BE2C (cell line): ENCODE measurements at regions not wholly inside any gene's neighbourhood (a gene's known extent, or its start where the extent isn't known, plus 50 kb on each side); places are given as distances from the start of the nearest gene placed in this dataset.

ENCODE experiments used
- DNase-seq: peaks from one replicate; pipeline ENCODE4 v3.0.0-alpha.2; 2020
- H3K27me3 ChIP-seq: fragments of 250-450 bp; sonication (Bioruptor Pico); 2 replicates; pipeline ENCODE4 v1.5.1; 2020; ENCODE audit warnings: mild to moderate bottlenecking
- H3K36me3 ChIP-seq: fragments of 250-450 bp; sonication (Bioruptor Pico); 2 replicates; pipeline ENCODE4 v1.5.1; 2020; ENCODE audit warnings: mild to moderate bottlenecking
- H3K4me1 ChIP-seq: fragments of 250-450 bp; sonication (Bioruptor Pico); 2 replicates; pipeline ENCODE4 v1.5.1; 2020
- H3K4me3 ChIP-seq: 2 replicates; pipeline ENCODE4 v1.5.1; 2011; ENCODE audit warnings: low read depth, low read length
- H3K9me3 ChIP-seq: fragments of 250-450 bp; sonication (Bioruptor Pico); 2 replicates; pipeline ENCODE4 v1.5.1; 2020
- TF ChIP-seq, protein P1 (sequence below): IDR thresholded peaks from 2 replicates; pipeline ENCODE4 v1.5.1; 2012; ENCODE audit warnings: mild to moderate bottlenecking, low read depth, low read length

GRCh38 chr4:159823743-159824142 is 720.9 kb downstream of the RAPGEF2 start:
- no peak overlapping the region for H3K4me3 ChIP-seq
- H3K27me3 ChIP-seq = no peaks in the 10 kb centered on the region
- no peak for DNase-seq
- TF ChIP-seq, protein P1, sequence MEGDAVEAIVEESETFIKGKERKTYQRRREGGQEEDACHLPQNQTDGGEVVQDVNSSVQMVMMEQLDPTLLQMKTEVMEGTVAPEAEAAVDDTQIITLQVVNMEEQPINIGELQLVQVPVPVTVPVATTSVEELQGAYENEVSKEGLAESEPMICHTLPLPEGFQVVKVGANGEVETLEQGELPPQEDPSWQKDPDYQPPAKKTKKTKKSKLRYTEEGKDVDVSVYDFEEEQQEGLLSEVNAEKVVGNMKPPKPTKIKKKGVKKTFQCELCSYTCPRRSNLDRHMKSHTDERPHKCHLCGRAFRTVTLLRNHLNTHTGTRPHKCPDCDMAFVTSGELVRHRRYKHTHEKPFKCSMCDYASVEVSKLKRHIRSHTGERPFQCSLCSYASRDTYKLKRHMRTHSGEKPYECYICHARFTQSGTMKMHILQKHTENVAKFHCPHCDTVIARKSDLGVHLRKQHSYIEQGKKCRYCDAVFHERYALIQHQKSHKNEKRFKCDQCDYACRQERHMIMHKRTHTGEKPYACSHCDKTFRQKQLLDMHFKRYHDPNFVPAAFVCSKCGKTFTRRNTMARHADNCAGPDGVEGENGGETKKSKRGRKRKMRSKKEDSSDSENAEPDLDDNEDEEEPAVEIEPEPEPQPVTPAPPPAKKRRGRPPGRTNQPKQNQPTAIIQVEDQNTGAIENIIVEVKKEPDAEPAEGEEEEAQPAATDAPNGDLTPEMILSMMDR = no peak
- H3K4me1 ChIP-seq = no peaks in the 10 kb centered on the region
- 0 out of 2 replicates have a peak, but pooled peaks cover 3% of the 10 kb centered on the region for H3K9me3 ChIP-seq
- H3K36me3 ChIP-seq = no peaks in the 10 kb centered on the region

- Histone ChIP-seq H3K4me1 (no peaks in the 10 kb centered on the region), H3K36me3 (no peaks in the 10 kb centered on the region), H3K27me3 (no peaks in the 10 kb centered on the region), H3K9me3 (no peaks in the 10 kb centered on the region), H3K4me3 (no peak overlapping the region)
- no peak for DNase-seq
- TF ChIP-seq, protein P1 = no peak
These were observed 725.8 kb downstream of the RAPGEF2 start for GRCh38 chr4:159828687-159829086.

- Histone ChIP-seq H3K9me3 (no peaks in the 10 kb centered on the region), H3K27me3 (no peaks in the 10 kb centered on the region), H3K4me3 (no peak overlapping the region), H3K36me3 (no peaks in the 10 kb centered on the region), H3K4me1 (no peaks in the 10 kb centered on the region)
- TF ChIP-seq, protein P1 = no peak
- DNase-seq = no peak
These were observed 726.3 kb downstream of the RAPGEF2 start for GRCh38 chr4:159829184-159829583.

DNA sequence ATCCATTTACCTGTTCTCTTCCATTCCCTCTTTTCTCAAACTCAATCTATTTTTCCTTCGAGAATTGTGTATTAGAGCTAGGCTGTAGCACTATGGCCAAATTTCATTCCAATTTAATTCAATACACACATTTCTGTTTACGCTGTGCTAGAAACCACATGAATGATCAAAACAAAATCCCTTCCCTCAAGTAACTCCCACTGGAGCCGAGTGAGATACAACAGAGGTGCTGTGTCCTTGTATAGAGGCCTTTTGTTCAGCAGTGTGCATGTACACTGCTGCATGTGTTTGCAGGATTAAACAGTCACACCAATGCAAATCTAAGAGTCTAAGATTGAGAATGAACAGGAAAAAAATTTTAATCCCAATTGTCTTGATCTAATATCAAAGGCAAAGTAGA is 734.2 kb downstream of the RAPGEF2 start:
- H3K4me1 ChIP-seq = no peaks in the 10 kb centered on the region
- H3K4me3 ChIP-seq = no peak overlapping the region
- no peaks in the 10 kb centered on the region for H3K9me3 ChIP-seq
- no peaks in the 10 kb centered on the region for H3K36me3 ChIP-seq
- H3K27me3 ChIP-seq = no peaks in the 10 kb centered on the region
- TF ChIP-seq, protein P1 = no peak
- DNase-seq = no peak

DNA sequence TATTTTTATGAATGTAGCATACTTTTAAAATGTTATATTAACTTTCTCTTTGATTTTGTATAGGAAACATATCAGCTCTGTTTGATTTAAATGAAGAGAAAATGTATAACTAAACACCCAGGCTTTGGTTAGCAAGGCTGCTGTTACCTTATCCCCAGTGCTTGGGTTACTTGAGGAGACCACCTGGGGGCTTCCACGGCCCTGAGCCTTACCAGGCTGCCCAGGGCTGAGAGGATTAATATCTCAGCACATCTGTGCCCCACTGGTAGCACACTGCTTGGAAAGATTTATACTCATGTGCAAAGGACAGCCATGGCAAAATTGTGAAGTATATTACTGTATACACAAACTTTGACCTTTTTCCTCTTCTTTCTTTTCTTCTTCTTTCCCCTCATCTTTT is 752.9 kb downstream of the RAPGEF2 start:
- Histone ChIP-seq H3K9me3 (no peaks in the 10 kb centered on the region), H3K4me3 (no peak overlapping the region), H3K4me1 (no peaks in the 10 kb centered on the region), H3K36me3 (no peaks in the 10 kb centered on the region), H3K27me3 (no peaks in the 10 kb centered on the region)
- DNase-seq = no peak
- TF ChIP-seq, protein P1 = no peak

DNA sequence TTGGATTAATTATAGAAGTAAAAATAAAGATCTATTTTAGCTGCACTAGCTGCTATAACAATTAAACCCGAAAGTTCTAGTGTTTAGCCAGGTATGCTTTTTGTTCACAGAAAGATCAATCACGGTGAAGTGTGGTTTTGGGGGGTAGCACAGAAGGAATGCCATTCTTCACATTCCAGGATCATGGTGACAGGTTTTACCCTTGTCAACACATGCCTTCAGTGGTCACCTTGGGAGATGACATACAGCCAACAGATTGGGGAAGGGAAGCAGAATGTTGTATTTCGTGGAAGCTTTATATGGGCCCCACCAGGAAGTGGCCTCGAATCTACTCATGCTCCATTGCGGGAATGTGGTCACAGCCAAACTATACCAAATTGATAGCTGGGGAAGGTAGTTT is 753.6 kb downstream of the RAPGEF2 start:
- Histone ChIP-seq H3K4me1 (no peaks in the 10 kb centered on the region), H3K4me3 (no peak overlapping the region), H3K27me3 (no peaks in the 10 kb centered on the region), H3K36me3 (no peaks in the 10 kb centered on the region), H3K9me3 (no peaks in the 10 kb centered on the region)
- no peak for DNase-seq
- TF ChIP-seq, protein P1 = no peak
